ENCODE measurements at regions not wholly inside any gene's neighbourhood (a gene's known extent, or its start where the extent isn't known, plus 50 kb on each side); places are given as distances from the start of the nearest gene placed in this dataset.

DNA sequence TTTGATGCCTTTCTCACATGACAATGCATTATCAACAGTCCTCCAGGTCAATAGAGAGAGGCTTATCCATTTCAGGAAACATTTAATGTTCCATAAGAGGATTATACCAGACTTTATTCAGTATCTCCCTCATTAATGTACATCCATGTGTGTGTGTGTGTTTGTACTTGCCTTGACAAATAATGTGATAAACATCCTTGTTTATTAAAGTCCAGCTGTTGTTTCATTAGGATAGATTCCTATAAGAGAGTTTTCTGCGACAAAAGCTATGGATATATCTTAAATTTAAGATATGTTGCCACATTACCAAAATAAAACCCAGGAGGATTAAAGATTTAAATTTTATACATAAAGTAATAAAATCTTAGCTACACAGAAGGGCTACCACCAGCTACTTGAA lies 492.6 kb downstream of the TOX3 start:
- FAIRE-seq = no peak
- DNase-seq (ENCODE audit: low spot score) = no peak

- FAIRE-seq = no peak
- no peak for DNase-seq (ENCODE audit: low spot score)
Observed at GRCh38 chr16:52052818-52053217, 494.1 kb downstream of the TOX3 start.

DNA sequence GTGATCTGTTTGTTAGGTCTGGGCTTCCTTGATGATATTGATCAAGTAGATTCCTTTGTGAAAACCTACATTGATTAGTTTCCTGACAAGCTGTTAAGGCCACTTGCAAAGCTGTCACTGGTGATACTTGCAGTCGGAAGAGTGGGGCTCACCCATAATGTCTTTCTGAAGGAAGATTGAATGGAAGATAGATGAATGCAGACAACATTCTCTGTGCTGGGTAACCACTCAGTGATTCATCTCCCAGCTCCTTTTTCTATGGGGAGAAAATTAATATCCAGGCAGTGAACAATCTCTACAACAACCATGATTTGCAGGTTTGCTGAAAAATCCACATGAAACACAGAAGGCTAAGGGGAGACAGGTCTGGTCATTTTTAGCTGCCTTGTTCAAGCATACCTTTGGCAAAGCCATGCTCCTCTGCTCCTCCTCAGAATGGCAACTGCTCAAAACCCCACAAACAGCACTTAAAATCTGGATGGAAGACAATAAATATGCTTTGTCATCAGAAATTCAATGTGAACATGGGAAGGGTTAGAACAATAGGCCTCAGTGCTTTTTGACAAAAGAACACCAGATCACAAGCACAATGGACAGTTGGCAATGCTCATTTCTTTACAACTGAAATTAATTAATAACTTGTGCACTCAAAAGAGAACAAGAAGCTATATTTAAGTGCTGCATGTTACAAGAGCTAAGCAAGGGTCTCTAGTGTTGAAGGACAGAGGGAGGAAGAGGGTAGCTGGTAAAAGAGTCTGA lies 495.4 kb downstream of the TOX3 start:
- DNase-seq (ENCODE audit: low spot score) (no peak), FAIRE-seq (no peak)

DNA sequence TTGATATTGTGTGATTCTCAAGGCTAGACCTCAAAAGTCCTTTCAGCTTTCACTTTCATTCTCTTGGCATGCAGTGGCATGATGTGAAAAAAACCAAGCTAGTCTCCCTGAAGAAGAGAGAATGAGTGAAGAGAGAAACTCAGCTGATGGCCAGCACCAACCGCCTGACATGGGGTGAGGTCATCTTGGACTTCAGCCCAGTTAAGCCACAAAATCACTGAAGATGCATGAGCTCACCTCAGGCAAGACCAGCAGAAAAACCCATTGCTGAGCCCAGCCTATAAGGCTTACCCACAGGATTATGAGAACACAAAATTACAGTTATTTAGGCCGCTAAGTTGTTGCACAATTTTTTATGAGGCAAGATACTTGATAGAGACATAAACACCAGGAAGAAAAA lies 496.5 kb downstream of the TOX3 start:
- DNase-seq (ENCODE audit: low spot score) (peak; percentile 86), FAIRE-seq (peak; percentile 91)

- DNase-seq (ENCODE audit: low spot score) (no peak), FAIRE-seq (no peak)
Observed at GRCh38 chr16:52035436-52035835, 511.5 kb downstream of the TOX3 start.

DNA sequence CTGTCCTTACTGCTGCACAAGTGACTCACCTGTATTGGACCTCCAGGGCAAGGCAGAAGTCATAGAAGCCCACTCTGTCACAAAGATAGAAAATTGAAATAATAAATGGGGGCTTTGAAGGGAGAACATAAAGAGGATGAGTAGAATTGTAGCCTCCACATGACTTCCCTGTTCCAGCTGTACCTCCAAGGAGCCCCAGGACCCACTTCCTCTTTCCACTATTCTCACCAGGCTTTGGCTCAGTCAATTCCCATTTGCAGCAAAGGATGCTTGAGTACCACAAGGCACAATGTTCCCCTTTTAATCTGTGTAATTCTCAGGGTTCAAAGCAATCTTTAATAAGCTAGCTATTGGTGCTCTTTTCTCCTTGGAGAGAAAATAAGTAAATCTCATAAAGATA lies 512.1 kb downstream of the TOX3 start:
- DNase-seq (ENCODE audit: low spot score) (no peak), FAIRE-seq (no peak)

- no peak for DNase-seq (ENCODE audit: low spot score)
- FAIRE-seq = no peak
Observed at GRCh38 chr16:52033992-52034391, 513.0 kb downstream of the TOX3 start.

- FAIRE-seq = no peak
- no peak for DNase-seq (ENCODE audit: low spot score)
Observed at GRCh38 chr16:52022980-52023379, 524.0 kb downstream of the TOX3 start.

DNA sequence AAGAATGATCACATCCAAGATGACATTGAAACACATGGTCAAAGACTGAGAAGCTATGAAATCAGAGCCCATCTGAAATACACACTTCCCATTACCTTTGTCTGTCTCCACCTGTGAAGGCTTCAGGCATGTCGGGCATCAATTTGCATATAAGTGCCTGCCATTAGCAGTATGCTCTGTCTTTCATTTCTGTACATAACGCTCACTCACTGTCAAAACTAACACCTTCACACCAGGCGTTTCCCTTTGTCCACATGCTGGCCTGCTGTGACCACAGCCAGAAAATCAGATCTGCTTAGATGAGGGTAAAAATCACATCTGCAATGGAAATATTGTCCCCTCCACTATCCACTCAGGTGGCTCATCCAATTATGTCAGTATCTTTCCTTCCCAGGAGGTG lies 524.8 kb downstream of the TOX3 start:
- FAIRE-seq (no peak), DNase-seq (ENCODE audit: low spot score) (no peak)

GRCh38 chr16:52016387-52016786 lies 530.6 kb downstream of the TOX3 start:
- DNase-seq (ENCODE audit: low spot score) (no peak), FAIRE-seq (no peak)

- FAIRE-seq (no peak), DNase-seq (ENCODE audit: low spot score) (no peak)
Observed at GRCh38 chr16:52005551-52005950, 541.4 kb downstream of the TOX3 start.

GRCh38 chr16:52004343-52004742 lies 542.6 kb downstream of the TOX3 start:
- DNase-seq (ENCODE audit: low spot score) (no peak), FAIRE-seq (no peak)

DNA sequence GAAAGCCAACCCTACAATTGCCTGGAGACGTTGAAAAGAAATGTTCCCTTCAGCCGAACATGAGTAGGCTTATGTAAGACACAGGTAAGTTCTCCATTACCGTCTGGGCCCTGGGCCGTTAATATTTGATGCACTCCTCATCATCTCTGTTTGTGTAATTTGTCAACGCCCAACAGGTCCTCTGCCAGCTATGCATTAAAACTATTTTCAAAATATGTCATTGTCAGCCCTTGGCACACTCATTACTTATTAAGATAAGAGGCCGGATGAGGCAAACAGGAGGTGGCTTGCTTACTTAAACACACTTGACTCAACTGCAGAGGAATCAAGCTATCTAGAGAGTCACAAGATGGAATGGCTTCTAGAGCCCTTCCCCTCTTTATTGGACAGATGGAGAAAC lies 544.9 kb downstream of the TOX3 start:
- no peak for DNase-seq (ENCODE audit: low spot score)
- no peak for FAIRE-seq

DNA sequence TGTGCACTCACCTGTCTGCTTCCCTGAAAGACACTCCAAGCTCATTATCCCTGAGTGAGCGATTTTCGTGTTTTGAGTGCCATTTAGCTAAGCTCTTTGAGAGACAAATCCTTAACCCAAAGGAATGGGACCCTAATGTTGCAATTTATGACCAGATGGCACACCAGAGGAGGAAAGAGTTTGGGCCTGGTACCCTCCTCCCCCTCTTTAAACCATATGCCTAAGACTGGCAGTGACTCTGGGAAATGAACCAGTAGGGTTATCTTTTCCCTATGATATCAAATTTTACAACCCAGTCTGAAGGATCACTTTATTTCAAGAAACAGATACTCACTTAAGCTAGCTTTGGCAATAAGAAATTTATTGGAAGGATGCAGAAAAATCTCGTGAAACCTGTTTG lies 550.4 kb downstream of the TOX3 start:
- no peak for FAIRE-seq
- DNase-seq (ENCODE audit: low spot score) = no peak

- peak; percentile 68 for DNase-seq (ENCODE audit: low spot score)
- FAIRE-seq = peak; percentile 65
Observed at GRCh38 chr16:51994597-51994996, 552.3 kb downstream of the TOX3 start.

DNA sequence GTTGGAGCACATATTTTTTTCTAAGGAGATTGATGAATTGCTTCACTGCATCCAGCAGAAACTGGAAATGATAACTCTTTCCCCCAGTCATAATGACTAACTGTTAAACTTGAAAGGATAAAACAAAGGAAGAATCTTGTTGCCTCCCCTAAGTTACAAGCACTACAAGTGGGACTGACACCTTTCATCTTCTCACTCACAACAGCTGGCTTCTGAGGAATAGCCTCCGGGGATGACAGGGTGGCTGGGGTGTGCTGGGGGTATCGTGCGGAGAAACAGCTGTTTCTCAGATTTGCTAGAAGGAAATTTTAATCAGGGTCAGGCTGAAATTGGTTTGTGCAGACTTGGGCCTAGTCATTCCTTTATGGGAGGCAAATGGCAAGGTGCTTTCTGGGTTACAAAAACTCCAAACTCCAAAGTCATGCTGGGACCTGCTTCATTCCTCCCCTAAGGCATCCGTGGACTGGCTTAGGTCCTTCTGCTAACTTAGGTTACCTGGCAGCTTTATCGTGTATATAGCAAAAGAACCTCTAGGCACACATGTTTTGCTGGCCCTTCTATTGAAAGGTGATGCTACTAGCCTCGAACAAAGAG lies 557.2 kb downstream of the TOX3 start:
- DNase-seq (ENCODE audit: low spot score) = no peak

GRCh38 chr16:51988977-51989376 lies 558.0 kb downstream of the TOX3 start:
- FAIRE-seq = no peak
- DNase-seq (ENCODE audit: low spot score) = no peak

More for the DNA sequence above, 557.2 kb downstream of the TOX3 start:
- no peak for FAIRE-seq

DNA sequence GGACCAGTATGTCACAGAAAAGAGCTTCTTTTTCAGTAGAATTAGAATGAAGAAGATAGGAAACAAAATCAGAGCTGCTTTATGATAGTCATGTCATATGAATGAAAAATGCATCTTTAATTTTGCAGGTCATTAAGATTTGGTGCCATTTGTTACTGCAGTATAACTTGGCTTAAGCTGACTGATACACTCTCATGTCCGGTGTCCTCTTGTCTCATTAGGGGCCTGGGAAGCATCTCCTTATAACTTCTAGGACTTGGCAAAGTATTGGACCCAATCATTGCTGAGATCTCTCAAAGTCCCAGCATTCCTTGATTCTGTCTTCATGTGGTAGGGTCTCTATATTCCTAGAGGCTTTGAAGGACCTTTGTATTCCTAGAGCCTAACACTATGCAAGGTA lies 559.4 kb downstream of the TOX3 start:
- FAIRE-seq (no peak), DNase-seq (ENCODE audit: low spot score) (no peak)

- DNase-seq (ENCODE audit: low spot score) = no peak
- FAIRE-seq = no peak
Observed at GRCh38 chr16:51986717-51987116, 560.2 kb downstream of the TOX3 start.

- DNase-seq (ENCODE audit: low spot score) = no peak
- no peak for FAIRE-seq
Observed at GRCh38 chr16:51986301-51986700, 560.6 kb downstream of the TOX3 start.

DNA sequence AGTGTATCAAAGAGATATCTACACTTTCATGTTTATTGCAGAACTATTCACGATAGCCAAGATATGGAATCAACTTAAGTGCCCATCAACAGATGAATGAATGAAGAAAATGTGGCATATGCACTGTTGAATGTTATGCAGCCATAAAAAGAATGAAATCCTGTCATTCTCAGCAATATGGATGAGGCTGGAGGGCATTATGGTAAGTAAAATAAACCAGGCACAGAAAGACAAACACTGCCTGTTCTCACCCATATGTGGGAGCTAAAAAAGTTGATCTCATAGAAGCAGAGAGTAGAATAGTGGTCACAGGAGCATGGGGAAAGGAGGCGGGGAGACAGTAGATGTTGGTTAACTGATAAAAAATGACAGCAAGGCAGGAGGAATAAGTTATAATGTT lies 561.8 kb downstream of the TOX3 start:
- DNase-seq (ENCODE audit: low spot score) (no peak), FAIRE-seq (no peak)

- no peak for FAIRE-seq
- no peak for DNase-seq (ENCODE audit: low spot score)
Observed at GRCh38 chr16:51984395-51984794, 562.5 kb downstream of the TOX3 start.
